Stimulated activated CD8-positive, alpha-beta memory T cell treated with anti-CD3 and anti-CD28 coated beads, Interleukin-4, amount 100 ng/mL, for 24 hours (primary cell): ENCODE measurements at regions not wholly inside any gene's neighbourhood (a gene's known extent, or its start where the extent isn't known, plus 50 kb on each side); places are given as distances from the start of the nearest gene placed in this dataset.
"Not testable (repeated sequence)": the region's sequence is repeated elsewhere in the genome, so short reads cannot be mapped to it uniquely, and the experiment has no call there.

Experiments
- DNase-seq: peaks from one replicate; pipeline ENCODE4 v3.0.0-alpha.2; 2020; ENCODE audit warnings: low read depth

DNA sequence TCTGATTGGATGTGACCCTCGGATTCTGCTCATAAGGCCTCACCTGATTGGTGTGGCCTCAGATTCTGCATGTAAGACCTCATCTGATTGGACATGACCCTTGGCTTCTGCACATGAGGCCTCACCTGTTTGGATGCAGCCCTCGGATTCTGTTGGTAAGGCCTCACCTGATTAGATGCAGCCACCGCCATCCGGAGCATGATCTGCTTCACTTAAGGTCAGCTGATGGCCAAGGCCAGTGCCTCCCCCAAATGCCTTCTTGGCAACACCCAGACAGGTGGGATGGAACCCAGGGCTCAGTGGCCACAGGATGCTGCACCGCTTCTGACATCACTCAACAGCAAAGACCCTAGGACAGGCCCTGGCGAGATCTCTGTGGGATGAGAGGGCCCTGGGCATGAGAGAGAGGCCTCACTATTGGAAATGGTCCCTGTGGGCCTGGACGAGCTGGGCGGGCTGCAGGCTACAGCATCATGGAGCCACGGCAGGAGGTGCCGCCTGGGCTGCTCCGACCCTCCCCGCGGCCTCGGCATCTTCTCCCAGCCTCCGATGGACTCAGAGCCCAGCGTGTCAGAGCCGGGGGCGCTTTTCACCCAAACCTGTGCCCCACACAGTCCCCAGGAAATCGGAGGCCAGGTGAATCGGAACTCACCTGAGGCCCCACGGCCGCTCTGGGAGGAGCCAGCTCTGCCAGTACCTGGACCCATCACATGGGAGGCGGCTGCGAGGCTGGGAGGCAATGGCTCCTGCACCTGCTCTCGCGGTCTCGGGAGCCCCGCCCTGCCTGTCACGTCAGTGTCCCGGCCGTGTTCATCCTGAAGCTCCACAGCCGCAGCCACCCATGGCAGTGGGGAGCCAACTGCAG is 60.9 kb upstream of the ZNF469 start:
- no peak for DNase-seq

DNA sequence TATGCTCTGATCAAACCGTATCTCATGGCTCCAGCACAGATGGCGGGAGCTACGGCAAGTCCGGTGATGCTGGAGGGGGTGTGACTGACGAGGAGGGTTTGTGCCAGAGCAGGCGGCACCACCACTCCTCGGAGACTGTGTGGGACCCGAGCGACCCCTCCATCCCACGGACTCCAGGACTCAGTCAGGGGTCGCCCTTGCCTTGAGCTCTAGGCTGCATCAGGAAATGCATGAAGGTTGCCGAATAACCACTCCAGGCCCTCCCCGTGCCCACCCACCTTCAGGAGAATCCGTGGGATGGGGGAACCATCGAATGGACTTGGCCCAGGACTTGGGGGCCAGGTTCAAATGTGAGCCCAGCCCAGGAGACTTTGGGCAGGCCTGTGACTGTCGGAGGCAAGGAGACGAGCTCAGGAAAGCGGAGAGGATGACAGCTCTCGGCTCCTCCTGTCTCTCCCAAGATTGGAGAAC is 60.2 kb upstream of the ZNF469 start:
- DNase-seq: no peak

DNA sequence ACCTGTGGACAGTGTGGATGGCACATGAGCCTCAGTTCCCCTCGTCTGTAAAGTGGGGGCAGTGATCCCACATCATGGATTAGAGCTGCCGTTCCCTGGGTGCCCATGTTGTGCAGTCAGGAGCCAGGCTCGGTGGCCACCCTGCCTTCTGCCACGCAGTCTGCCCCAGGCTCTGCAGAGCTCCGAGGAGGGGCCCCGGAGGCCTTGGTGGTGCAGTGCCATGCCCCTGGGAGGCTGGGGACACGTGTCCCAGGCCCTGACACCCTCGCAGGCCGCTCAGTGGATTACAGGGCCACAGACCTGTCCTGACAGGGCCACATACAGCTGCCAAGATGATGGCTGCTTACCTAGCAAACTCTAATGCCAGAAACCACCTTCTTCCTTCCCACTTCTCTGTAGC is 59.7 kb upstream of the ZNF469 start:
- no peak for DNase-seq

DNA sequence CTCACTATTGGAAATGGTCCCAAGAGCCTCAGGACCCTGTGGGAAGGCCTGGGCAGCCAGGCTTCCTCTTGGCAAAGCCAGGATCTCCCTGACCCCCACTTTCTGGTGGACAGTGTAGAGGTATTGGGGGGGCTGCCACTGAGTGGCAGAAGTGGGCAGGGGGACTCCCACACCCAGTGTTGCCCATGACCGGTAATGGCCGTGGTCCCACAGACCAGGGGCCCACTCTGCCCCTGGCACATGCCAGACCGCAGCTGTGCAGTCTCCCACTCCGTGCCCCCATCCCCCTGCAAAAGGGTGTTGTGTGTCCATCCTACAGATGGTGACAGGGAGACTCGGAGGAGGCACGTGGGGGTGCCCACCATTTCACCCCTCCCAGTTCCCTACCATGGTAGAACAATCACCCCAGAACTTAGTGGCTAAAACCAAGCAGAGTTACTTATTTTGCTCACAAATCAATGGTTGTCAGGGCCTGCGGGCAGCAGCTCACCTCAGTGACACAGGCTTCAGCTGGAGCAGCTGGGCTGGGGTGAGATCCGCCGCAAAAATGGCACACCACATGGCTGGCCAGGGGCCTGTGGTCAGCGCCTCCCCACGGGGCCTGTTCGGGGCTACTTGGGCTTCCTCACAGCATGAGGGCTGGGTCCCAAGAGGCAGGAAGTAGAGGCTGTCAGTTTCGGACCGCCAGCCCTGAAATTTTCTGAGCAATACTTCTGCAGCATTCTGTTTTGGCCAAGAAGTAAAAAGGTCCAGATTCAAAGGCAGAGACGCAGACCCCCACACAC is 59.0 kb upstream of the ZNF469 start:
- DNase-seq: no peak

DNA sequence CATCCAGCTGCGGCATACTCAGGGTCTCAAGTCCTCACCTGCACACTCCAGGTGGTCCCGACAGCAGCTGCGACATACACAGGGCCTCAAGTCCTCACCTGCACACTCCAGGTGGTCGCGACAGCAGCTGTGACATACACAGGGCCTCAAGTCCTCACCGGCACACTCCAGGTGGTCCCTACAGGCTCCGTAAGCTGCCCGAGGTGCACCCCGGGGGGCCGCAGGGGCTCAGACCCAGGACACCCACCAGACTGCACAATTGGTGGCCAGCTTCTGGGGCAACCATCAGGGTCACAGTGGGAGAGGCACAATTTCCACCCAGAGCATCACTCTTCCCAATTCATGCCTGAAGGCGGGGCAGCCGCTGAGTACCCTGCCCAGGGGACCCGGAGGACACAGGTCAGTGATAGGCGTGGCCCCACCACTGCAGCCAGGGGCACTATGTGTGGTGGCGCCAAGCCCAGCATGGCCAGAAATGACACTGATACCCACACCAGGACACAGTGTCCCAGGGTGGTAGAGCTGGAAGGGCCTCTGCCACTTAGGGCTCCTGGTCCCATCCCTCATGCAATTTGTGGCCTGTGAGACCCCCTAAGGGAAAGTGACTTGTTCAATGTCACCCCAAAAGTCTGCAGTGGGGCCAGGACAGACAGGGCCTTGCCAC is 57.5 kb upstream of the ZNF469 start:
- no peak for DNase-seq

DNA sequence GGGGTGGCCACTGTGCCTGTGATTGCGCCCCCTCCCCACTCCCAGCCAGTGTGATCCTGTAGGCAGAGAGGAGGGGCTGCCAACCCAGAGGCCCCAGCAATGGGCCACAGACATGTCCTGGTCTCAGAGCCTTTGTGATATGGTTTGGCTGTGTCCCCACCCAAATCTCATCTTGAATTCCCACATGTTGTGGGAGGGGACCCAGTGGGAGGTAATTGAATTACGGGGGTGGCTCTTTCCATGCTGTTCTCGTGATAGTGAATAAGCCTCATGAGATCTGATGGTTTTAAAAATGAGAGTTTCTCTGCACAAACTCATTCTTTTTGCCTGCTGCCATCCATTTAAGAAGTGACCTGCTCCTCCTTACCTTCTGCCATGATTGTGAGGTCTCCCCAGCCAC is 56.8 kb upstream of the ZNF469 start:
- DNase-seq: no peak

DNA sequence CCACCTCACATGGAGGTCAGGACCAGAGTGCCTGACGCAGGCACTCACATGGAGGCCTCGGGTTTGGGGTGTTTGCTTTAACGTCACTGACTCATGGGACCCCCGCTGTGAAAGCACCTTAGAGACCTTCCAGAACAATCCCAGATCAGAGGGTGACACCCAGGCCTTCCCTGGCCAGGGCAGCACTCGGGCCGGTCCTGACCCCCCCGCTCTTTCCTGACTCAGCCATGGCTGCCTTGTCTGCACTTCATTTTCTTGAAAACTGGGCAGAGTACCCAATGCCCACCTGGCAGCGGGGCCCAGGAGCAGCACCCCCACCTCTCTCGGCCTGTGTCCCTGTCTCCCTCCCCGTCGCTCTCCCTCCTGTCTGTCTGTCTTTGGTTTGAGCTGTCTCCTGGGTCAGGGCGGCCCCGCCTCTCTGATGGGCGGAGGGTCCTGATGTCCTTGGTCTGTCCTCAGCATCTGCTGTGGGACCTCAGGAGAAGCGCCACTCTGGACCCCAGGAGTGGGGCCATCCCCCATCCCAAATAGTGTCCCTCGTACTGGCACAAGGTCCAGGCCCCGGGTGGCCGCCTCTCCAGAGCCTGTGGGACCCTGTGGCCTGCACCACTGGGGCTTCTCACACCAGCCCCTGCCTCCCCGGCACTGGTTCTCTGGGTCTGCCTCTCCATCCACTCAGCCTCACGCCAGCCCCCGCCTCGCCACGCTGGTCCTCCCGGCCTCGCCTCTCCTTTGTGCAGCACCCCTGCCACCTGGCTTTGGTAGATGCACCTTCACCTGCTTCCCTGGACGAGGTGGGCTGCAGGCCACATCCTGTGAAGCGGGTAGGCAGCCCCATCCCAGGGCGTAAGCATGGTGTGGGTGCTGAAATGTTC is 55.9 kb upstream of the ZNF469 start:
- no peak for DNase-seq

DNA sequence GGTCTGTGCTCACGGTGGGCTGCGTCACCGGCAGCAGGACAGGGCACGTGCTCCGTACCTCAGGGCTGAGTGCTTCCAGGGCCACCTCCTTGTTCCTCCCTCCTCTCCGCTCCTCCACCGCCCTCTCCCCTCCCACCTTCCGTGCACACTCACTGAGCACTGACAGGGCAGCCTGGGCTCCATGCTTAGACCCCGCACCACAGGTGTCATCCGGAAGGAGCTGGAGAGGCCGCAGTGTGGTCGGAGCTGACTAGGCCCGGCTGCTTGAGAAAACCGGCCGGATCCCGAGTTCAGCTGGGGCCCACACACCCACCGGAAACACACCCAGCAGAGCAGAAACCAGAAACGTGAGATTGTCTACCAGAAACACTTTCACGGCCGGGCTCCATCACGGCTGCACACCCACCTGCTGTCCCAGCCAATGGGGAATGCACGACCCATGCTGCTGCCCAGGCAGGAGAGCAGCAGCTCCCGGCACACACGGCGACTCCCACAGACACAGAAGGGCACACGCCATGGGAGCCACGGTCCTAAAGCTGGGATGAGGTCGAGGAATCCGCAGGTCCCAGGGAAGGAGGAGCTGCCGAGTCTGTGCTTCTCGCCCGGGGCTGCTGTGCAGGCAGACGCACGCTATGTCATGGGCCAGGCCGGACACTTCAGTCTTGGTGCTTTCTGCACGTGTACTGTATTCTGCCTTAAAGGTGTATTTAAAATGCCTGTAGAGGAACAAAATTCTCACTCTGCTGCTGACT is 55.0 kb upstream of the ZNF469 start:
- DNase-seq: no peak

DNA sequence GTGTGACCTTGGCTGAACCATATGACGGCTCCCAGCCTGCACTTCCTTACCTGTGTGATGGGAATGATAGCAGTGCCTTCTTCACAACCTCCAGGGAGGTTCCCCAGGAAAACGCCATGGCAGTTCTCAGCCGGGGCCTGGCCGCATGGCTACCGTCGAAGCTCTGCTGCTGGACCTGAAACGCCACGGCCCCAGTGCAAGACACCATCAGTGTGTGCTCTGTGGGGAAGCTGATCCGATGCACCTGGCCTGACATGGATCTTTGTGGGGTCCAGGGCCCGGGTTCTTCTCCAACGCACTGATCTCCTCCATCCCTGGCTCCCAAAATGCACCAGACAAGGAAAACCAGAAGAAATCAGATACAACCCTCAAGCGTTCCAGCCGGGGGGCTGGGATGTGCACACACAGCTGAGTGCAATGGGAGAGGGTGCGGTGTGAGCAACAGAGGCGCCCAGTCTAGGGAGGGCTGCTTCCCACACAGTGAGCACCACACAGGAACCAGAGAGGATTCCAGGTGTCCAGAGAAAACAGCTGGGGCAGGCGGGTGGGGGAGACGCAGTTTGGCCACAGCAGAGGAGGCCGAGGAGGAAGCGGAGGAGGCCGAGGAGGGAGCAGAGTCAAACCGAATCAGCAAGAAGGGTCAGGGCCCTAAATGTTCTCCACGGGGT is 54.3 kb upstream of the ZNF469 start:
- no peak for DNase-seq

DNA sequence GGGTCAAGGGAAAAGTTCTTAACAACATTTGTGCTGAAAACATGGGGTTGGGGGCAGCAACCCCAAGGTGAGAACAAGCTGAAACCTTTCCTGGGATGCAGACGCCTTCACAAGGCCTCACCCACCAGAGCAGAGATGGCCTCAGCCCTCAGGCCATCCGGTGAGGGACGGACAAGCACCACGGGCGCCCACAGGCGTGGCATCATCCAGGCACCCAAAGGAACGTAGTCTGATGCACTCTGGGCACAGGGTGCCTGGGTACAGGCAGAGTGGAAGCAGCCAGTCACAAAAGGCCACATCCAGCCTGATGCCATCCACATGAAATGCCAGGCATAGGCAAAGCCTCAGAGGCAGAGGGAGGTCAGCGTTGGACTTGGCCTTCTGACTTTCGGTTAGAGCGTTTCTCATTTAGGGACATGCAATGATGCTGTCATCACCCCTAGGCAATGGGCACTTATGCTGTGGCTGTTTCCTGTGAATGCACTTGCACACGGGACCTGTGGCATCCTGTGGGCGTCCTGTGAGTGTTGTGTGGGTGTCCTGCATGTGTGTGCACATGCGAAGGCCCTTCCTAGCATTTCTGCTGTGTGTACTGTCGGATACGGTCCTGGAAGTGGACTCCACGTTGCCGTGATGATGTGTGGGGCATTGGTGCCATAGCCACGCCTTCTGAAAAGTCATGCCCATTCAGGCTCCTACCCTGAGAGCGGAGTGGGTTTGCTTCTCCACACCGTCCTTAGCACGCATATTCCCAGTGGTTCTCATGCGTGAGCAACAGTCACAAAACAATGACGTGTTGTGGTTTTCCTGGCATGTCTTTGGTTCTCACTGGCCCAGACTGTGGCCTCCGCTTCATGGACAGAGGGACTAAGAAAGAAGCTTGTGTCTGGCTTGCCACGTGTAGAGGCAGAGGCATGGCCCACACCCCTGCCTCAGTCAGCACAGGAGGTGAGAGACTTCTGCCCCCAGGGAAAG is 52.7 kb upstream of the ZNF469 start:
- no peak for DNase-seq

DNA sequence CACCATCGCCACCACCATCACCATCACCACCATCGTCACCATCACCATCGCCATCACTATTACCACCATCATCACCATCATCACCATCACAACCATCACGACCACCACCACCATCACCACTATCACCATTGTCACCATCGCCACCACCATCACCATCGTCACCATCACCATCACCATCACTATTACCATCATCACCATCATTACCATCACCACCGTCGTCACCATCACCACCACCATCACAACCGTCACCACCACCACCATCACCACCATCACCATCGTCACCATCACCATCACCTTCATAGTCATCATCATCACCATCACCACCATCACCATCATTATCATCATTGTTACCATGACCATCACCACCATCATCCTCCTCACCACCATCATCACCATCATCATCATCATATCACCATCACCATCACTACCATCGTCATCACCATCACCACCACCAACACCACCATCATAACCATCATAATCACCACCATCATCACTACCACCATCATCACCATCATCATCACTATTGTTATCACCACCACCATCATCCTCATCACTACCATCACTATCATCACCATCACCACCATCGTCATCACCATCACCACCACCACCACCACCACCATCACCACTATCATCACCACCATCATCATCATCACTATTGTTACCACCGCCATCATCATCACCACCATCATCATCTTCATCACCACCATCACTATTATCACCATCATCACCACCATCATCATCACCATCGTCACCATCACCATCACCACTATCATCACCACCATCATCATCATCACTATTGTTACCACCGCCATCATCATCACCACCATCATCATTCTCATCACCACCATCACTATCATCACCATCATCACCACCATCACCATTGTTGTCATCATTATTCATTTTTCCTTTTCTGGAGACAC is 51.5 kb upstream of the ZNF469 start:
- DNase-seq: no peak

DNA sequence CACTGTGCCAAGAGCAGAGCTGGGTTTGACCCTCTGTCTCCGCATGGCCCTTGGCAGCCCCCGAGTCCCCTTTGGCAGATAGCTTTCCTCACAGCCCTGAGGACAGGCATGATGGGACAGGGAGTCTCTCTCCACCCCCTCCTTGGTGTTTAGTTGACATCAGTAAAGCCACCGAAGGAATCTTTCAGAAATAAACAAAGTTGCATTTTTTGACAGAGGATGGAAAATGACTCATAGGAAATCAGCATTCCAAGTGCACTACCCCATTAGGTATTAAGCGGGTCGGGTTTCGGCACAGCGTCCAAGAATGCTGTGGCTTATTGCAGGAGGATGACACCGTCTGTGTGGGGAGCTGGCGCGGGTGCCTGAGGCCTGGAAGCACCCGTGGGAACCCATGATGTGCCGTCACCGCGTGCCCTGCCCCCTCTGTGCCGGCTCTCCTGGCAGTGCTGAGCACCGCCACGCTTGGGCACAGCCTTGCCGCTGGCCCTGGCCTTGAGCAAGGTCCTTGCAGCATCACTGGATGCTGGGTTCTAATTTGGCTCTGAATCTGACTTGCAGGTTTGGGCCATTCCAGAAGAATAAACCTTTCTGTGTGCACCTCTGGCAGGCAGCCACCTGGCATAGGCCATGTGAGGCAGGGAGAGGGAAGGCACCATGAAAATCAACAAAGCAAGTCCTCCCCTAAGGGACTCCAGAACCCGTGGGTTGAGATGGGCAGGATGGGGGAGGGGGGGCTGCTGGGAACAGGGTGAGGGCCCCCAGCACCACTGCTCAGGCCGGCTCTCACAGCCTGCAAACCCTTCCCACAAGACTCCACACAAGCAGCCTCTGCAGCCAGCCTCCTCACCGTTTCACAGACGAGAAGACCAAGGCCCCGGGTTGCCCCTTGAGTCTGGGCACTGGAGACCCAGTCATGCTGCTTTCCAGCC is 50.5 kb upstream of the ZNF469 start:
- DNase-seq: no peak

DNA sequence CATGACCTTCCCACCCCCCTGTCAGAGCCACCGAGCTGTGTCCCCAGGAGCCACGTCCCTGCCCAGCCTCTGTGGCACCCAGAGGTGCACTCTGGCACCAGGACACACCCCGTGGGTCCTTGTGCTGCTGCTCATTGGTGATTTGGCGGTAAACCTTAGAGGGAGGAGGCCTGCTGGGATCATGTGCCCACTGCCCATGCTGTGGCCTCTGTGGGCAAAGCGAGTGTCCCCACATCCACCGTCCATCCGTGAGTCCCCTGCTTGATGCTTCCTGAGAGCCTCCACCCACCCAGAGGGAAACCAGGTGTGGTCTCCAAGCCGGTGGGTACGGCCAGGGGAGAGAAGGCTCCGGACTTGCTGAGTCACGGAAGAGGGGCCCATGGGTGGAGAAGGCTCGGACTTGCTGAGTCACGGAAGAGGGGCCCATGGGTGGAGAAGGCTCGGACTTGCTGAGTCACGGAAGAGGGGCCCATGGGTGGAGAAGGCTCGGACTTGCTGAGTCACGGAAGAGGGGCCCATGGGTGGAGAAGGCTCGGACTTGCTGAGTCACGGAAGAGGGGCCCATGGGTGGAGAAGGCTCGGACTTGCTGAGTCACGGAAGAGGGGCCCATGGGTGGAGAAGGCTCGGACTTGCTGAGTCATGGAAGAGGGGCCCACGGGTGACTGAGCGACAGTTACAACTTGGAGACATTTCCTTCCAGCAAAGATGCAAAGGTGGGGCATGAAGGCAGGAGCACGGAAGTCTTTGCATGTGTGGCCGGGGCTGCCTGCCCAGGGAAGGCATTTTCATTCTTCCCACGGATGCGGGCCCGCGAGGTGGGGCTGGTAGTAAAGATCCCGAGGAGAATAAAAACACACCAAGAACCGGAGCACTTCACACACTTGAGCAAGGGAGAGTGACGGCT is 49.6 kb upstream of the ZNF469 start:
- DNase-seq: not testable (repeated sequence)
